IPS-NIHi7 (cell line): ENCODE measurements at regions not wholly inside any gene's neighbourhood (a gene's known extent, or its start where the extent isn't known, plus 50 kb on each side); places are given as distances from the start of the nearest gene placed in this dataset.

Experiments
- DNase-seq: peaks from one replicate; pipeline ENCODE4 v3.0.0; 2012; ENCODE audit warnings: mixed read lengths; ENCODE audit errors: extremely low spot score

GRCh38 chr3:117938974-117939373, 1095.7 kb downstream of the IGSF11 start:
- DNase-seq = no peak

- no peak for DNase-seq
These were observed 1095.1 kb downstream of the IGSF11 start for GRCh38 chr3:117939425-117940027.

- DNase-seq = no peak
These were observed 1093.6 kb downstream of the IGSF11 start for GRCh38 chr3:117941015-117941414.

- no peak for DNase-seq
These were observed 1092.9 kb downstream of the IGSF11 start for GRCh38 chr3:117941756-117942155.

- DNase-seq = no peak
These were observed 1080.5 kb downstream of the IGSF11 start for GRCh38 chr3:117954131-117954530.

- no peak for DNase-seq
These were observed 1079.5 kb downstream of the IGSF11 start for GRCh38 chr3:117955196-117955595.

- no peak for DNase-seq
These were observed 1076.6 kb downstream of the IGSF11 start for GRCh38 chr3:117958027-117958426.

- DNase-seq = no peak
These were observed 1071.9 kb downstream of the IGSF11 start for GRCh38 chr3:117962750-117963149.

- DNase-seq = no peak
These were observed 1070.8 kb downstream of the IGSF11 start for GRCh38 chr3:117963858-117964257.

GRCh38 chr3:117964814-117965213, 1069.8 kb downstream of the IGSF11 start:
- no peak for DNase-seq

- no peak for DNase-seq
These were observed 1057.0 kb downstream of the IGSF11 start for GRCh38 chr3:117977504-117978228.

- no peak for DNase-seq
These were observed 1055.2 kb downstream of the IGSF11 start for GRCh38 chr3:117979466-117979865.

GRCh38 chr3:117987256-117987655, 1047.4 kb downstream of the IGSF11 start:
- no peak for DNase-seq

GRCh38 chr3:117989982-117990381, 1044.7 kb downstream of the IGSF11 start:
- DNase-seq = no peak

- no peak for DNase-seq
These were observed 1044.0 kb downstream of the IGSF11 start for GRCh38 chr3:117990627-117991026.

GRCh38 chr3:117995842-117996437, 1038.7 kb downstream of the IGSF11 start:
- no peak for DNase-seq

GRCh38 chr3:117997201-117998049, 1037.2 kb downstream of the IGSF11 start:
- DNase-seq = peak; percentile 79

GRCh38 chr3:117998071-117998470, 1036.6 kb downstream of the IGSF11 start:
- no peak for DNase-seq

- DNase-seq = no peak
These were observed 1034.4 kb downstream of the IGSF11 start for GRCh38 chr3:118000219-118000618.

- DNase-seq = no peak
These were observed 1033.3 kb downstream of the IGSF11 start for GRCh38 chr3:118001380-118001779.

- DNase-seq = no peak
These were observed 1022.7 kb downstream of the IGSF11 start for GRCh38 chr3:118011910-118012309.

- no peak for DNase-seq
These were observed 1005.6 kb downstream of the IGSF11 start for GRCh38 chr3:118029049-118029448.
